K562 (cell line): ENCODE measurements at regions not wholly inside any gene's neighbourhood (a gene's known extent, or its start where the extent isn't known, plus 50 kb on each side); places are given as distances from the start of the nearest gene placed in this dataset.

Source experiments
- CREM ChIP-seq: IDR thresholded peaks from 2 replicates; pipeline ENCODE4 v1.6.1; 2014; ENCODE audit warnings: antibody characterized with exemption, low read depth
- DMBX1 ChIP-seq: fragments of 250-450 bp; sonication (Bioruptor Pico); IDR thresholded peaks from 2 replicates; pipeline ENCODE4 v1.8.0; 2022; ENCODE audit warnings: inconsistent platforms, mild to moderate bottlenecking, moderate library complexity, borderline replicate concordance
- EWSR1 ChIP-seq: fragments of 450-650 bp; IDR thresholded peaks from 2 replicates; pipeline ENCODE4 v1.6.1; 2018; ENCODE audit warnings: borderline replicate concordance, mild to moderate bottlenecking, low read depth, moderate library complexity; ENCODE audit not compliant: partially characterized antibody
- GTF2F1 ChIP-seq: IDR thresholded peaks from 2 replicates; pipeline ENCODE4 v1.6.1; 2011; ENCODE audit warnings: low read depth, low read length, improper control_type of control experiment
- HNRNPL ChIP-seq: fragments of 200-400 bp; formaldehyde crosslinking; IDR thresholded peaks from 2 replicates; pipeline ENCODE4 v1.6.1; 2017; ENCODE audit warnings: low read depth, mild to moderate bottlenecking, low read length
- SIN3A ChIP-seq, 2 experiments: fragments of 150-350 bp in 1 of 2; IDR thresholded peaks; 2 replicates each; pipeline ENCODE4 v1.6.1; 2011 to 2016; ENCODE audit warnings: borderline replicate concordance in 2 of 2, low read depth in 2 of 2, low read length in 2 of 2, mild to moderate bottlenecking in 2 of 2, moderate library complexity in 2 of 2; ENCODE audit not compliant: control insufficient read depth in 1 of 2
- ZBTB12 ChIP-seq: fragments of 250-450 bp; sonication (Bioruptor Pico); IDR thresholded peaks from 2 replicates; pipeline ENCODE4 v1.4.0; 2020
- ZNF282 ChIP-seq: sonication (generic); formaldehyde crosslinking; IDR thresholded peaks from 2 replicates; pipeline ENCODE4 v1.8.1; 2023; ENCODE audit warnings: missing genetic modification reagents
- TF ChIP-seq, protein P1 (sequence below): sonication (generic); formaldehyde crosslinking; IDR thresholded peaks from 2 replicates; pipeline ENCODE4 v1.8.0; 2022; ENCODE audit warnings: mild to moderate bottlenecking, missing genetic modification reagents

DNA sequence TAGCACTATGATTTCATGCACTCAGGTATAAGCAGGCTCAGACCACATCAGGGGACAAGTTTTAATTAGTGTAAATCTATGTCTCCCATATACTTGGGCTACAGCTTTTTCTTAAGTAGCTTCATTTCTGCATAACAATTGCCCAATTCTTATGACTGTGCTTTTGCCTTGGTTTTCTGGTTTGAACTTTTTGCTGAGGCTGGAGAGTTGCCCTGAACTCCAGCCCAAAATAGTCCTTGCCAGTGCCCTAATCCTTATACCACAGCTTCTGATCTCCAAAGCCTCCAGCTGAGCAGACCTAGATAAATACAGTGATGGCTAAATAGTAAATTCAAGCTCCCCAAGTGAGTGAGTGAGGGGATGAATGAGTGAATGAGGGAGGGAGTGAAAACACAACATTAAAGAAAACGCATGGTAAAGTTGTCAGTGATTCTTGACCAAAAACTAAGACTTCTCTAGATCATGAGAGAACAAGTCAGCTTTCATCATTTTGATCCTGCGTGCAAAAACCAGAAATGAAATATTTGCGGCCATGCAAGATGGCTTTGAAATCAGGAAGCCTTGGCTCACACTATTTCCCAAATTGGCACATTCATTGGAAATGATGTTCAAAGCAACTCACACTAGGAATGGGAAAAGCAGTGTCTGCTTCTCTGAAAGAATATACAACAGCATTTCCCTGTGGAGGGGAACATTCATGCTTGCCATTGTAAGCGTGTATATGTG lies 437.1 kb upstream of the CTSO start:
- TF ChIP-seq CREM (no peak), SIN3A (IDR thresholded peaks at IDR 0.05; ENCODE audit: borderline replicate concordance in 2 of 2, control insufficient read depth in 1 of 2, low read depth in 2 of 2, low read length in 2 of 2) (no peak), EWSR1 (no peak), DMBX1 (CRISPR knock-in tag) (no peak), ZNF282 (CRISPR knock-in tag) (no peak), ZBTB12 (CRISPR knock-in tag) (no peak), HNRNPL (no peak), GTF2F1 (no peak)
- TF ChIP-seq, protein P1, sequence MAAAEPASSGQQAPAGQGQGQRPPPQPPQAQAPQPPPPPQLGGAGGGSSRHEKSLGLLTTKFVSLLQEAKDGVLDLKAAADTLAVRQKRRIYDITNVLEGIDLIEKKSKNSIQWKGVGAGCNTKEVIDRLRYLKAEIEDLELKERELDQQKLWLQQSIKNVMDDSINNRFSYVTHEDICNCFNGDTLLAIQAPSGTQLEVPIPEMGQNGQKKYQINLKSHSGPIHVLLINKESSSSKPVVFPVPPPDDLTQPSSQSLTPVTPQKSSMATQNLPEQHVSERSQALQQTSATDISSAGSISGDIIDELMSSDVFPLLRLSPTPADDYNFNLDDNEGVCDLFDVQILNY (CRISPR knock-in tag), result no peak
